NB4 (cell line): ENCODE measurements at regions not wholly inside any gene's neighbourhood (a gene's known extent, or its start where the extent isn't known, plus 50 kb on each side); places are given as distances from the start of the nearest gene placed in this dataset.

ENCODE experiments used
- DNase-seq: peaks from one replicate; pipeline ENCODE4 v3.0.0; 2010; ENCODE audit warnings: low read depth
- H3K4me3 ChIP-seq: one replicate; pipeline ENCODE4 v1.5.1; 2011; ENCODE audit warnings: mild to moderate bottlenecking, low read depth, low read length, moderate library complexity
- MAX ChIP-seq: IDR thresholded peaks from 2 replicates; pipeline ENCODE4 v1.6.1; 2011; ENCODE audit warnings: low read depth, low read length
- MYC ChIP-seq: IDR thresholded peaks from 2 replicates; pipeline ENCODE4 v1.6.1; 2011; ENCODE audit warnings: low read depth, low read length
- POLR2A ChIP-seq: IDR thresholded peaks from 2 replicates; pipeline ENCODE4 v1.6.1; 2011; ENCODE audit warnings: mild to moderate bottlenecking; ENCODE audit not compliant: insufficient read length; ENCODE audit errors: extremely low read depth
- TF ChIP-seq, protein P1 (sequence below): IDR thresholded peaks from one replicate; pipeline ENCODE4 v1.5.1; 2012; ENCODE audit warnings: low read depth, low read length

GRCh38 chrX:9343971-9344370 lies 120.9 kb upstream of the TBL1X start:
- no peak for DNase-seq
- H3K4me3 ChIP-seq: no peak overlapping the region
- TF ChIP-seq POLR2A (no peak), MAX (no peak), MYC (no peak)
- TF ChIP-seq, protein P1, sequence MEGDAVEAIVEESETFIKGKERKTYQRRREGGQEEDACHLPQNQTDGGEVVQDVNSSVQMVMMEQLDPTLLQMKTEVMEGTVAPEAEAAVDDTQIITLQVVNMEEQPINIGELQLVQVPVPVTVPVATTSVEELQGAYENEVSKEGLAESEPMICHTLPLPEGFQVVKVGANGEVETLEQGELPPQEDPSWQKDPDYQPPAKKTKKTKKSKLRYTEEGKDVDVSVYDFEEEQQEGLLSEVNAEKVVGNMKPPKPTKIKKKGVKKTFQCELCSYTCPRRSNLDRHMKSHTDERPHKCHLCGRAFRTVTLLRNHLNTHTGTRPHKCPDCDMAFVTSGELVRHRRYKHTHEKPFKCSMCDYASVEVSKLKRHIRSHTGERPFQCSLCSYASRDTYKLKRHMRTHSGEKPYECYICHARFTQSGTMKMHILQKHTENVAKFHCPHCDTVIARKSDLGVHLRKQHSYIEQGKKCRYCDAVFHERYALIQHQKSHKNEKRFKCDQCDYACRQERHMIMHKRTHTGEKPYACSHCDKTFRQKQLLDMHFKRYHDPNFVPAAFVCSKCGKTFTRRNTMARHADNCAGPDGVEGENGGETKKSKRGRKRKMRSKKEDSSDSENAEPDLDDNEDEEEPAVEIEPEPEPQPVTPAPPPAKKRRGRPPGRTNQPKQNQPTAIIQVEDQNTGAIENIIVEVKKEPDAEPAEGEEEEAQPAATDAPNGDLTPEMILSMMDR: no peak

- no peak overlapping the region for H3K4me3 ChIP-seq
- DNase-seq: no peak
- TF ChIP-seq MYC (no peak), POLR2A (no peak), MAX (no peak)
- TF ChIP-seq, protein P1: no peak
Measured at GRCh38 chrX:9345957-9346356, 118.9 kb upstream of the TBL1X start.

GRCh38 chrX:9349572-9350494 lies 115.0 kb upstream of the TBL1X start:
- no peak overlapping the region for H3K4me3 ChIP-seq
- DNase-seq: peak; percentile 37
- TF ChIP-seq MAX: no peak
- TF ChIP-seq POLR2A: no peak
- TF ChIP-seq, protein P1: no peak
- no peak for TF ChIP-seq MYC

DNA sequence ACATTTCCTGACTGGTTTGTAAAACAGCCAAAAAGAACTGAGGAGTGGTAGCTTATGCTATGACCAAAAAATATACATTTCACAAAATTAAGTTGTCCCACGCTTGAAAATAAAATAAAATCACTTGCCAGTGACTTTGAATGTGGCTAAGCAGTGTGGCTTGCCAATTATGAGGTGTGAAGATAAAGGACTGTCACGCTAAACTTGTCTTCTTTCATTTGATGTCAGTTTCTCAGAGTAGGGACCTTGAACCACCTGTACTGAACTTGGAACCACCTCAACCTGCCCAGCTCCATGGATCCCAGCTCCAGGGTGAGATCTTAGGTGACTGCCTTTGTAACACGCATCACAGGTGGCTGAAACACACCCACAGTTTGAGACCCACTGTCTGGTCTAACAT lies 113.7 kb upstream of the TBL1X start:
- no peak for DNase-seq
- no peak overlapping the region for H3K4me3 ChIP-seq
- no peak for TF ChIP-seq POLR2A
- TF ChIP-seq, protein P1: no peak
- TF ChIP-seq MAX: no peak
- TF ChIP-seq MYC: no peak

GRCh38 chrX:9352243-9352642 lies 112.6 kb upstream of the TBL1X start:
- TF ChIP-seq MAX: 0 out of 2 replicates have a peak, but pooled peaks have one; percentile 3
- TF ChIP-seq POLR2A: no peak
- H3K4me3 ChIP-seq: peak overlapping the region; percentile 53

GRCh38 chrX:9352694-9353411 lies 112.0 kb upstream of the TBL1X start:
- DNase-seq: peak; percentile 94
- peak overlapping the region; percentile 53 for H3K4me3 ChIP-seq
- TF ChIP-seq MYC (peak; percentile 65), POLR2A (no peak)

More at GRCh38 chrX:9352243-9352642, 112.6 kb upstream of the TBL1X start:
- no peak for DNase-seq
